Panc1 (cell line): ENCODE measurements at regions not wholly inside any gene's neighbourhood (a gene's known extent, or its start where the extent isn't known, plus 50 kb on each side); places are given as distances from the start of the nearest gene placed in this dataset.

Experiments
- CTCF ChIP-seq: fragments of 450-650 bp; IDR thresholded peaks from 2 replicates; pipeline ENCODE4 v1.5.1; 2017; ENCODE audit warnings: mild to moderate bottlenecking
- SIN3A ChIP-seq: IDR thresholded peaks from 2 replicates; pipeline ENCODE4 v1.6.1; 2012; ENCODE audit warnings: low read depth, mild to moderate bottlenecking, low read length, moderate library complexity, borderline replicate concordance; ENCODE audit not compliant: insufficient read depth
- TF ChIP-seq, protein P1 (sequence below), 2 experiments: IDR thresholded peaks; 2 replicates each; pipeline ENCODE4 v1.6.1; 2011 to 2012; ENCODE audit warnings: low read depth in 2 of 2, control low read depth in 1 of 2, low read length in 1 of 2, mild to moderate bottlenecking in 1 of 2, moderate library complexity in 1 of 2; ENCODE audit not compliant: insufficient read depth in 1 of 2

DNA sequence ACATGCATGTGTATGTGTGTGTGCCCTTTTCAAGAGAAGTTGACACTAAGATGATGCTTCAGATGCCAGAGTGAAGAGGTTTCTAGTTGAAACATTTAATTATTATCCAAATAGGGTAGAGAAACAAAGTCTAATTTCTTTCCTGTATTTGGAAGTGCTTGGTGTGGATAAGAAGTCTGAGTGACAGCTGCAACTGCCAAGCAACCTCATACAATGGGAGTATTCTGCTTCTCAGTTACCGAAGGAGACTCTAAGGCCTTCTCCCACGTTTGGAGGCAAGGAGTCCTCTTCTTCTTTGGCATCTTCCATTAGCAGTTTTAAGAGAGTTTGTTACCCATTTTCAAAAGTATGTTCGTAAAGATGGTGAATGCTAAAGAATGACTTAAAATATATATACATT lies 82.4 kb downstream of the HDGFL1 start:
- TF ChIP-seq SIN3A (no peak), CTCF (no peak)
- TF ChIP-seq, protein P1, sequence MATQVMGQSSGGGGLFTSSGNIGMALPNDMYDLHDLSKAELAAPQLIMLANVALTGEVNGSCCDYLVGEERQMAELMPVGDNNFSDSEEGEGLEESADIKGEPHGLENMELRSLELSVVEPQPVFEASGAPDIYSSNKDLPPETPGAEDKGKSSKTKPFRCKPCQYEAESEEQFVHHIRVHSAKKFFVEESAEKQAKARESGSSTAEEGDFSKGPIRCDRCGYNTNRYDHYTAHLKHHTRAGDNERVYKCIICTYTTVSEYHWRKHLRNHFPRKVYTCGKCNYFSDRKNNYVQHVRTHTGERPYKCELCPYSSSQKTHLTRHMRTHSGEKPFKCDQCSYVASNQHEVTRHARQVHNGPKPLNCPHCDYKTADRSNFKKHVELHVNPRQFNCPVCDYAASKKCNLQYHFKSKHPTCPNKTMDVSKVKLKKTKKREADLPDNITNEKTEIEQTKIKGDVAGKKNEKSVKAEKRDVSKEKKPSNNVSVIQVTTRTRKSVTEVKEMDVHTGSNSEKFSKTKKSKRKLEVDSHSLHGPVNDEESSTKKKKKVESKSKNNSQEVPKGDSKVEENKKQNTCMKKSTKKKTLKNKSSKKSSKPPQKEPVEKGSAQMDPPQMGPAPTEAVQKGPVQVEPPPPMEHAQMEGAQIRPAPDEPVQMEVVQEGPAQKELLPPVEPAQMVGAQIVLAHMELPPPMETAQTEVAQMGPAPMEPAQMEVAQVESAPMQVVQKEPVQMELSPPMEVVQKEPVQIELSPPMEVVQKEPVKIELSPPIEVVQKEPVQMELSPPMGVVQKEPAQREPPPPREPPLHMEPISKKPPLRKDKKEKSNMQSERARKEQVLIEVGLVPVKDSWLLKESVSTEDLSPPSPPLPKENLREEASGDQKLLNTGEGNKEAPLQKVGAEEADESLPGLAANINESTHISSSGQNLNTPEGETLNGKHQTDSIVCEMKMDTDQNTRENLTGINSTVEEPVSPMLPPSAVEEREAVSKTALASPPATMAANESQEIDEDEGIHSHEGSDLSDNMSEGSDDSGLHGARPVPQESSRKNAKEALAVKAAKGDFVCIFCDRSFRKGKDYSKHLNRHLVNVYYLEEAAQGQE (IDR thresholded peaks at IDR 0.05; ENCODE audit: insufficient read depth in 1 of 2, low read depth in 2 of 2, low read length in 1 of 2), result no peak
